H1 (cell line): ENCODE measurements at regions not wholly inside any gene's neighbourhood (a gene's known extent, or its start where the extent isn't known, plus 50 kb on each side); places are given as distances from the start of the nearest gene placed in this dataset.

Experiments used
- CBX8 ChIP-seq: fragments of 300-800, 300-1000 bp; sonication (generic); IDR thresholded peaks from 2 replicates; pipeline ENCODE4 v1.7.1; 2016; ENCODE audit warnings: low read depth, low read length, borderline replicate concordance
- EP300 ChIP-seq, 2 experiments: IDR thresholded peaks; 1 replicate in 1 of 2; 2 replicates in 1 of 2; pipeline ENCODE4 v1.6.1; 2011 to 2012; ENCODE audit warnings: low read depth in 2 of 2, low read length in 2 of 2, mild to moderate bottlenecking in 2 of 2, borderline replicate concordance in 1 of 2, inconsistent platforms in 1 of 2, moderate library complexity in 1 of 2
- GABPA ChIP-seq: IDR thresholded peaks from 2 replicates; pipeline ENCODE4 v1.6.1; 2011; ENCODE audit warnings: mild to moderate bottlenecking, low read length, moderate library complexity, borderline replicate concordance; ENCODE audit not compliant: insufficient read depth
- NRF1 ChIP-seq: IDR thresholded peaks from 2 replicates; pipeline ENCODE4 v1.6.1; 2011; ENCODE audit warnings: mild to moderate bottlenecking, low read depth, low read length, improper control_type of control experiment
- POLR2A ChIP-seq, 2 experiments: IDR thresholded peaks; 1 replicate in 1 of 2; 2 replicates in 1 of 2; pipeline ENCODE4 v1.6.1; 2011; ENCODE audit warnings: low read depth in 2 of 2, low read length in 2 of 2, mild to moderate bottlenecking in 2 of 2; ENCODE audit errors: control extremely low read depth in 1 of 2
- POLR2AphosphoS5 ChIP-seq: IDR thresholded peaks from 2 replicates; pipeline ENCODE4 v1.6.1; 2011; ENCODE audit warnings: low read depth, low read length
- RBBP5 ChIP-seq: IDR thresholded peaks from 2 replicates; pipeline ENCODE4 v1.7.1; 2012; ENCODE audit warnings: low read depth, mild to moderate bottlenecking, inconsistent platforms, low read length, moderate library complexity, borderline replicate concordance
- RFX5 ChIP-seq: IDR thresholded peaks from 2 replicates; pipeline ENCODE4 v1.6.1; 2011; ENCODE audit warnings: low read depth, low read length, improper control_type of control experiment, borderline replicate concordance
- SIN3A ChIP-seq, 2 experiments: IDR thresholded peaks in 1 of 2; conservative IDR thresholded peaks in 1 of 2; 2 replicates each; pipeline ENCODE4 v1.6.1; 2011 to 2012; ENCODE audit warnings: low read length in 2 of 2, improper control_type of control experiment in 1 of 2, low read depth in 1 of 2, mild to moderate bottlenecking in 1 of 2
- TF ChIP-seq, protein P1 (sequence below), 3 experiments: IDR thresholded peaks; 1 replicate in 2 of 3; 2 replicates in 1 of 3; pipeline versions ENCODE4 v1.5.1 to v1.6.1; 2011; ENCODE audit warnings: low read length in 3 of 3, mild to moderate bottlenecking in 3 of 3, inconsistent platforms in 2 of 3, low read depth in 1 of 3, moderate library complexity in 1 of 3; ENCODE audit not compliant: insufficient read depth in 1 of 3; ENCODE audit errors: control extremely low read depth in 1 of 3

DNA sequence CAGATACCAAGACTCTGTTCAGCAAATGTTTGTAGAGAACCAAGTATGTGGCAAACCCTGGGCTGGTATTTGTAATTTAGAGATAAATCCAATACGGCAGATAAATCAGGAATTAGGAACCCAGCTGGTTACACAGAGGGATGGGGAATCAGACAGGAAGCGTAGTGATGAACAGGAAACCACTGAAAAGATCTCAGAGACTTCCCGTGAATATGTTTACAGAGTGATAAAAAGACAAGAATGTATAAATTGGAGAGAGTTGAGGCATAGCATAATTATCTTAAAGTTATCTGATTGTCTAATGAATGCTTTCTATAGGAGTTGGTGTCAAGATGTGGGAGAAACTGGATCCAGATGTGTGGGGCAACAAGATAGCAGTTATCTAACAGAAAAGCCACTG, 246.6 kb upstream of the SMARCA2 start:
- TF ChIP-seq NRF1 = no peak
- no peak for TF ChIP-seq POLR2A (IDR thresholded peaks at IDR 0.05; ENCODE audit: control extremely low read depth in 1 of 2, low read depth in 2 of 2, low read length in 2 of 2)
- no peak for TF ChIP-seq POLR2AphosphoS5
- no peak for TF ChIP-seq RBBP5
- TF ChIP-seq, protein P1, sequence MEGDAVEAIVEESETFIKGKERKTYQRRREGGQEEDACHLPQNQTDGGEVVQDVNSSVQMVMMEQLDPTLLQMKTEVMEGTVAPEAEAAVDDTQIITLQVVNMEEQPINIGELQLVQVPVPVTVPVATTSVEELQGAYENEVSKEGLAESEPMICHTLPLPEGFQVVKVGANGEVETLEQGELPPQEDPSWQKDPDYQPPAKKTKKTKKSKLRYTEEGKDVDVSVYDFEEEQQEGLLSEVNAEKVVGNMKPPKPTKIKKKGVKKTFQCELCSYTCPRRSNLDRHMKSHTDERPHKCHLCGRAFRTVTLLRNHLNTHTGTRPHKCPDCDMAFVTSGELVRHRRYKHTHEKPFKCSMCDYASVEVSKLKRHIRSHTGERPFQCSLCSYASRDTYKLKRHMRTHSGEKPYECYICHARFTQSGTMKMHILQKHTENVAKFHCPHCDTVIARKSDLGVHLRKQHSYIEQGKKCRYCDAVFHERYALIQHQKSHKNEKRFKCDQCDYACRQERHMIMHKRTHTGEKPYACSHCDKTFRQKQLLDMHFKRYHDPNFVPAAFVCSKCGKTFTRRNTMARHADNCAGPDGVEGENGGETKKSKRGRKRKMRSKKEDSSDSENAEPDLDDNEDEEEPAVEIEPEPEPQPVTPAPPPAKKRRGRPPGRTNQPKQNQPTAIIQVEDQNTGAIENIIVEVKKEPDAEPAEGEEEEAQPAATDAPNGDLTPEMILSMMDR (IDR thresholded peaks at IDR 0.05; ENCODE audit: control extremely low read depth in 1 of 3, insufficient read depth in 1 of 3, low read depth in 1 of 3, low read length in 3 of 3) = no peak
- TF ChIP-seq EP300 (IDR thresholded peaks at IDR 0.05; ENCODE audit: borderline replicate concordance in 1 of 2, low read depth in 2 of 2, low read length in 2 of 2) = no peak
- no peak for TF ChIP-seq GABPA
- no peak for TF ChIP-seq CBX8
- TF ChIP-seq RFX5 = no peak
- no peak for TF ChIP-seq SIN3A (conservative IDR thresholded peaks at IDR 0.05 in 1 of 2, IDR thresholded peaks at IDR 0.05 in 1 of 2; ENCODE audit: low read depth in 1 of 2, low read length in 2 of 2)
